Natural killer cell (primary cell): ENCODE measurements at regions not wholly inside any gene's neighbourhood (a gene's known extent, or its start where the extent isn't known, plus 50 kb on each side); places are given as distances from the start of the nearest gene placed in this dataset.

Experiments
- ATAC-seq, 3 donors: fragments of 150-1000 bp in 2 of 3; fragments of 200-7000 bp in 1 of 3; cut with Tn5 transposase; 1 replicate in 1 of 3; 2 replicates in 2 of 3; pipeline ENCODE4 v1.10.0; 2021; ENCODE audit warnings: mild to moderate bottlenecking in 2 of 3, moderate library complexity in 2 of 3
- DNase-seq, 2 donors: peaks; one replicate each; pipeline versions ENCODE4 v3.0.0 to v3.0.0-alpha.2; 2013 to 2021; ENCODE audit warnings: mixed read lengths in 1 of 2
- H3K27ac ChIP-seq: one replicate; pipeline ENCODE4 v1.5.1; 2013; ENCODE audit warnings: mild to moderate bottlenecking, low read length
- H3K27me3 ChIP-seq: one replicate; pipeline ENCODE4 v1.6.1; 2013; ENCODE audit warnings: low read length; ENCODE audit not compliant: control insufficient read depth, insufficient read depth
- H3K36me3 ChIP-seq: one replicate; pipeline ENCODE4 v1.6.1; 2013; ENCODE audit warnings: low read length; ENCODE audit not compliant: control insufficient read depth, insufficient read depth
- H3K4me1 ChIP-seq: one replicate; pipeline ENCODE4 v1.6.1; 2013; ENCODE audit warnings: low read length; ENCODE audit not compliant: control insufficient read depth, insufficient read depth
- H3K4me3 ChIP-seq: one replicate; pipeline ENCODE4 v1.5.1; 2013; ENCODE audit warnings: low read length
- H3K9me3 ChIP-seq: one replicate; pipeline ENCODE4 v1.6.1; 2013; ENCODE audit warnings: low read length; ENCODE audit not compliant: control insufficient read depth, insufficient read depth
- H3K27ac Mint-ChIP-seq, 2 donors: one replicate each; pipeline ENCODE4 v1.8.0; 2022; ENCODE audit warnings: mild to moderate bottlenecking in 2 of 2, mixed read lengths in 2 of 2, moderate library complexity in 1 of 2
- H3K27me3 Mint-ChIP-seq, 2 donors: one replicate each; pipeline ENCODE4 v1.8.0; 2022; ENCODE audit warnings: low read depth in 2 of 2, mixed read lengths in 2 of 2
- H3K36me3 Mint-ChIP-seq: one replicate; pipeline ENCODE4 v1.8.0; 2022; ENCODE audit warnings: mixed read lengths
- H3K4me1 Mint-ChIP-seq, 2 donors: one replicate each; pipeline ENCODE4 v1.8.0; 2022; ENCODE audit warnings: mixed read lengths in 2 of 2
- H3K4me3 Mint-ChIP-seq: one replicate; pipeline ENCODE4 v1.8.0; 2022; ENCODE audit warnings: mild to moderate bottlenecking, moderate library complexity, mixed read lengths
- H3K9me3 Mint-ChIP-seq, 2 donors: one replicate each; pipeline ENCODE4 v1.8.0; 2022; ENCODE audit warnings: mixed read lengths in 2 of 2
- WGBS: methylation state at CpG from one replicate; pipeline ENCODE4 v1.1.7; 2013; ENCODE audit warnings: missing lambda C conversion rate; ENCODE audit not compliant: insufficient coverage; 5-methylcytosine and 5-hydroxymethylcytosine counted together
- intact Hi-C: fragments of 100-400 bp; cut with micrococcal nuclease; formaldehyde crosslinking; loops from one replicate; pipeline ENCODE4 v1.14.2; 2022
- TF ChIP-seq, protein P1 (sequence below): fragments of 200-600 bp; IDR thresholded peaks from one replicate; pipeline ENCODE4 v1.8.0; 2022; ENCODE audit warnings: antibody characterized with exemption

DNA sequence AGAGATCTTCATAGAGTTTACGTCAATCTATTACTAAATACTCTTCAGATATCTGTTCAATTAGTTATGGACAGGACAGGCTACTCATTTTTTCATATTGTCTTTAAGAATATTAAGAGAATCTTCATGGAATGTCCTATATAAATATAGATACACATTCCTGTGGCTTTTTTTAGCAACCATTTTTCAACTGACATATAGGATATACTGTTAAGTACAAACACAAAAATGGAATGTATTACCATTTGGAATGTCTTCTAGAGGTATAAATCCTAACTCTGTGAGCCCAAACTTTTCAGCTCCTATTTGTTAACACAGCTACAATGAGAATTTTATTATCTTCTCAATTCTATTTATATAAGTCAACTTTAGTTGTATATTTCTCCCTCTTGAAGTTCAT, 239.6 kb upstream of the DEFB112 start:
- Mint-ChIP-seq H3K27ac (no peak overlapping the region), H3K4me3 (no peak overlapping the region), H3K27me3 (no peaks in the 10 kb centered on the region), H3K9me3 (peaks cover 6 to 11% of the 10 kb centered on the region in 2 donors), H3K4me1 (no peaks in the 10 kb centered on the region), H3K36me3 (no peaks in the 10 kb centered on the region)
- Histone ChIP-seq H3K27me3 (no peaks in the 10 kb centered on the region), H3K9me3 (no peaks in the 10 kb centered on the region), H3K36me3 (no peaks in the 10 kb centered on the region), H3K4me3 (no peak overlapping the region), H3K27ac (no peak overlapping the region), H3K4me1 (no peaks in the 10 kb centered on the region)
- no CpG with 5 or more reads among the region's 1 CpG for WGBS
- intact Hi-C loops: no loop called here
- DNase-seq (no peak), ATAC-seq (no peak)
- TF ChIP-seq, protein P1, sequence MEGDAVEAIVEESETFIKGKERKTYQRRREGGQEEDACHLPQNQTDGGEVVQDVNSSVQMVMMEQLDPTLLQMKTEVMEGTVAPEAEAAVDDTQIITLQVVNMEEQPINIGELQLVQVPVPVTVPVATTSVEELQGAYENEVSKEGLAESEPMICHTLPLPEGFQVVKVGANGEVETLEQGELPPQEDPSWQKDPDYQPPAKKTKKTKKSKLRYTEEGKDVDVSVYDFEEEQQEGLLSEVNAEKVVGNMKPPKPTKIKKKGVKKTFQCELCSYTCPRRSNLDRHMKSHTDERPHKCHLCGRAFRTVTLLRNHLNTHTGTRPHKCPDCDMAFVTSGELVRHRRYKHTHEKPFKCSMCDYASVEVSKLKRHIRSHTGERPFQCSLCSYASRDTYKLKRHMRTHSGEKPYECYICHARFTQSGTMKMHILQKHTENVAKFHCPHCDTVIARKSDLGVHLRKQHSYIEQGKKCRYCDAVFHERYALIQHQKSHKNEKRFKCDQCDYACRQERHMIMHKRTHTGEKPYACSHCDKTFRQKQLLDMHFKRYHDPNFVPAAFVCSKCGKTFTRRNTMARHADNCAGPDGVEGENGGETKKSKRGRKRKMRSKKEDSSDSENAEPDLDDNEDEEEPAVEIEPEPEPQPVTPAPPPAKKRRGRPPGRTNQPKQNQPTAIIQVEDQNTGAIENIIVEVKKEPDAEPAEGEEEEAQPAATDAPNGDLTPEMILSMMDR: no peak

DNA sequence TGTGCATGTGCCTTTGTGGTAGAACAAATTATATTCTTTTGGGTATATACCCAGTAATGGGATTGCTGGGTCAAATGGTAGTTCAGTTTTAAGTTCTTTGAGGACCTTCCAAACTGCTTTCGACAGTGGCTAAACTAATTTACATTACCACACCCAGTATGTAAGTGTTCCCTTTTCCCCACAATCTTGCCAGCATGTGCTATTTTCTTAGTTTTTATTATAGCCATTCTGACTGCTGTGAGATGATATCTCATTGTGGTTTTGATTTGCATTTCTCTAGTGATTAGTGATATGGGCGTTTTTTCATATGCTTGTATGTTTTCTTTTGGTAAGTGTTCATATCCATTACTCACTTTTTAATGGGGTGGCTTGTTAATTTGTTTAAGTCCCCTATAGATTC, 251.6 kb upstream of the DEFB112 start:
- no peaks in the 10 kb centered on the region for H3K27me3 Mint-ChIP-seq
- no peak overlapping the region for H3K27ac ChIP-seq
- TF ChIP-seq, protein P1: no peak
- DNase-seq (no peak), ATAC-seq (no peak)
- H3K9me3 ChIP-seq: no peaks in the 10 kb centered on the region
- peaks cover 11 to 14% of the 10 kb centered on the region in 2 donors for H3K9me3 Mint-ChIP-seq
- no peak overlapping the region for H3K27ac Mint-ChIP-seq
- no peak overlapping the region for H3K4me3 Mint-ChIP-seq
- H3K4me1 ChIP-seq: no peaks in the 10 kb centered on the region
- H3K36me3 Mint-ChIP-seq: no peaks in the 10 kb centered on the region
- no peaks in the 10 kb centered on the region for H3K4me1 Mint-ChIP-seq
- H3K36me3 ChIP-seq: no peaks in the 10 kb centered on the region
- intact Hi-C loops: no loop called here
- no peaks in the 10 kb centered on the region for H3K27me3 ChIP-seq
- H3K4me3 ChIP-seq: no peak overlapping the region
- 40% methylated on average over 1 of the region's 2 CpGs for WGBS

DNA sequence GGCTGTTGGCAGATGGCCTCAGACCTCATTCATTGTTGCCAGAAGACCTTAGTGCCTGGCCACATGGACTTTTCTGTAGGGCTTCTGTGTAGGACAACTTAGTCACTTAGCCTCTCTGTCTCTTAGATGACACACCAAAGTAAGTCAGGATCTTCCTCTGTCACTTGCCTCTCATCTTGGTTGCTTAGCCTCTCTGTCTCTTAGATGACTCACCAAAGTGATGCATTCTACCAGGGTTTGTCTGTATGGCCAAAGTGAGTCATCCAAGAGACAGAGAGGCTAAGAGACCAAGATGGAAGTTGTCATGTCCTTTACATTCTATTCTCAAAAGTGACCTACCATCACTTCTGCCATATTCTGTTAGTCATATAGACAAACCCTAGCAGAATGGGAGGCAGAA, 255.9 kb upstream of the DEFB112 start:
- intact Hi-C loops: no loop called here
- peaks cover 7 to 9% of the 10 kb centered on the region in 2 donors for H3K9me3 Mint-ChIP-seq
- TF ChIP-seq, protein P1: no peak

DNA sequence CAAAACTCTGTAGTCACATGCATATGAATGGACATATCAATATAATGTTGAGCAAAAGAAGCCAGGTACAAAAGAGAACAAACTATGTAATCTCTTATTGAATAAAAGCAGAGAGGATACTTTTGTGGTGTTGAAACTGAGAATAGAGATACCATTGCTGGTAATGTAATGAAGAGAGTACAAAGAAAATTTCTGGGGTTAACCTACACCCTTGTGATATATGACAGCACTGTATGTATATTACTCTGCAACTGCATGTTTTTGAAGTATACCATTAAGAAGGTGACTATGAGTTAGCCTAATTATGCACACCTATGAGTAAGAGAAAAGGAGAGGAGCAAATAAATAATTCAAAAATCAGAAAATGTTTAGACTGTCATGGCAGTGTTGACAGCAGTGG, 268.8 kb upstream of the DEFB112 start:
- TF ChIP-seq, protein P1: no peak
- ATAC-seq: no peak
- no peaks in the 10 kb centered on the region for H3K9me3 ChIP-seq
- Mint-ChIP-seq H3K9me3 (peaks cover 10 to 27% of the 10 kb centered on the region in 2 donors), H3K4me3 (no peak overlapping the region), H3K27ac (no peak overlapping the region), H3K27me3 (no peaks in the 10 kb centered on the region), H3K4me1 (no peaks in the 10 kb centered on the region), H3K36me3 (no peaks in the 10 kb centered on the region)
- H3K27me3 ChIP-seq: no peaks in the 10 kb centered on the region
- no peak overlapping the region for H3K4me3 ChIP-seq
- H3K36me3 ChIP-seq: no peaks in the 10 kb centered on the region
- intact Hi-C loops: no loop called here
- no peak for DNase-seq
- H3K4me1 ChIP-seq: no peaks in the 10 kb centered on the region
- H3K27ac ChIP-seq: no peak overlapping the region

More for the DNA sequence above, 255.9 kb upstream of the DEFB112 start:
- no peaks in the 10 kb centered on the region for H3K27me3 ChIP-seq
- H3K27ac ChIP-seq: no peak overlapping the region
- DNase-seq (no peak), ATAC-seq (no peak)
- H3K4me3 ChIP-seq: no peak overlapping the region
- Mint-ChIP-seq H3K36me3 (no peaks in the 10 kb centered on the region), H3K27ac (no peak overlapping the region), H3K4me1 (no peaks in the 10 kb centered on the region), H3K4me3 (no peak overlapping the region), H3K27me3 (no peaks in the 10 kb centered on the region)
- H3K9me3 ChIP-seq: no peaks in the 10 kb centered on the region
- no peaks in the 10 kb centered on the region for H3K36me3 ChIP-seq
- no peaks in the 10 kb centered on the region for H3K4me1 ChIP-seq
